SHP77 (cell line): ENCODE measurements at regions not wholly inside any gene's neighbourhood (a gene's known extent, or its start where the extent isn't known, plus 50 kb on each side); places are given as distances from the start of the nearest gene placed in this dataset.
A peak's percentile ranks its signal among the peaks of the same experiment; 100 is the strongest.

Source experiments
- DNase-seq, 2 experiments: peaks; one replicate each; lab custom pipeline; 2025; lab: John Stamatoyannopoulos, UW

- DNase-seq, result peak; percentile 25 to 30
Observed at GRCh38 chr5:124583469-124584350, 162.7 kb downstream of the ZNF608 start.

GRCh38 chr5:124582561-124582840 lies 163.9 kb downstream of the ZNF608 start:
- DNase-seq, result no peak

DNA sequence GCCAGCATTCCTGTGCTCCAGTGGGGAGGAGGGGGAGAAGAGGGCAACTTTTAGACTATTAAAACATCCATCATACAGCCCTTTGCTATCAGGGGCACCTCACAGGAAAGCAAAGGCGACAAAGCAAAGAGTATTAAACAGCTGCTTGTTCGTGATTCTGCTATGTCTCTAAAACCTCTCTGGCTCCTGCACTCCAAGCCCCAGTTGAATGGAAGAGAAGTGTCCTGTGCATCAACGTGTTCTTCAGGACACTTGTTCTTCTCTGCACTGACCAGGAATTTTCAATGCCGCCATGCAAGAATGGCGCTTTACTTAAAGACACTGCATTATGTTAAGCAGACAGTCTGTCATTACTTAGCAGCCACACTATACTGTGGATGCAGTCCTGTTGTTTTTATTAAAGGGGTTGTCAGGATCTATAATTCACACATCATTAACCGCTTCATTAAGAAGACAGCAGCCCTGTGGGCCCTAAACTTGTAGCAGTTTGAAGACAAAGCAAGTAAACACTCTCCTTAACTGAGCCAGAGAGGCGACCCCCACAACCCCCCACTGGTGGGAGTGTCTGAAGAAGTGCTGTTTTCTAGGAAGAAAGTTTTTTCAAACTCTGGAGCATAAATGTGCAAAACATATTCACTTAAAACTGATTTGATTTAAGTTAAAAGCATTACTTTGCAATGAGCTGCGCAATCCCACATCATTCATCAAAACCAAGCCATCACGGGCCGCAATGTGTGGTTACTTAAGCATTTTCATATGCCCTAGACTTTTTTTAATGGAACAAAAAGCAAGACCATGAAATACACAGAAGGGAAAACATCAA lies 164.5 kb downstream of the ZNF608 start:
- DNase-seq, result no peak

- DNase-seq, result no peak
Observed at GRCh38 chr5:124580925-124581737, 165.3 kb downstream of the ZNF608 start.

- DNase-seq, result no peak
Observed at GRCh38 chr5:124580512-124580911, 165.9 kb downstream of the ZNF608 start.

- DNase-seq, result no peak
Observed at GRCh38 chr5:124576848-124577409, 169.5 kb downstream of the ZNF608 start.

DNA sequence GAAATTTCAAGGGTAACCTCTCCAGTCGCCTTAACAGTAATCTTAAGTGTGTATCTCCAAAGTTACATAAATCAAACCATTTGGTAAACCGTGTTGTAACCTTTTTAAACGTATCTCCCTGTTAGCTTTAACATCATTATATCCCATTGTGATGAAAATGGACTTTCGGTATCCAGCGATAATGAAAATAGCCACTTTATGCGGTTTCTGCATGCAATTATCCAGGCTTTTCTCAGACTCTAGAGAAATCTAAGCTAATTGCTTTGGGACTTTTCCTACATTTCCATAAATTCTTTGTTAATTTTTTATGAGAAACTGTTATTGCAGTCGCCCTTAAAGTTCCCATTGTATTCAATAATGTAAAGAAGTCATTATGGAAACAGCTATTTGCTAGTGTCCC lies 170.7 kb downstream of the ZNF608 start:
- no peak for DNase-seq

- DNase-seq, result peak in 1 of 2 experiments; percentile 9
Observed at GRCh38 chr5:124574521-124575436, 171.7 kb downstream of the ZNF608 start.

DNA sequence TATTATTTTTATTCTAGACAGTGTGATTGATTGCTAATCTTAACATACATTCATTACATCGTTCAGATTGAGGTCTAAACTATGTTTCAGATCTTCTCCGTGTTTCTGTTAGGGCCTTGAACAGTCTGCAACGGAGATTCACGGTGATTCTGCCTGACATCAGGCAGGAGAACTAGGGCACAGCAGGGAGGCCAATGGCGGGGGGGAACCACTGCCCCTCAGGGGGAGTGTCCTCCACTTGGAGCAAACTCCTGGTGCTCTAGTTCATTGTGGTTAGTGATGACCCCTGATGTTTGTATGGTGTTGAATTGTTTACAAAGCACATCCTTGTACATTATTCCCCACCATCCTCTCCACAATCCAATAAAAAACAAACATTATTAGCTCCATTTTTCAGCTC lies 173.5 kb downstream of the ZNF608 start:
- no peak for DNase-seq

GRCh38 chr5:124570285-124571035 lies 176.0 kb downstream of the ZNF608 start:
- DNase-seq, result peak; percentile 63 to 83

GRCh38 chr5:124566875-124567450 lies 179.5 kb downstream of the ZNF608 start:
- DNase-seq, result no peak

- no peak for DNase-seq
Observed at GRCh38 chr5:124561451-124561850, 185.0 kb downstream of the ZNF608 start.

DNA sequence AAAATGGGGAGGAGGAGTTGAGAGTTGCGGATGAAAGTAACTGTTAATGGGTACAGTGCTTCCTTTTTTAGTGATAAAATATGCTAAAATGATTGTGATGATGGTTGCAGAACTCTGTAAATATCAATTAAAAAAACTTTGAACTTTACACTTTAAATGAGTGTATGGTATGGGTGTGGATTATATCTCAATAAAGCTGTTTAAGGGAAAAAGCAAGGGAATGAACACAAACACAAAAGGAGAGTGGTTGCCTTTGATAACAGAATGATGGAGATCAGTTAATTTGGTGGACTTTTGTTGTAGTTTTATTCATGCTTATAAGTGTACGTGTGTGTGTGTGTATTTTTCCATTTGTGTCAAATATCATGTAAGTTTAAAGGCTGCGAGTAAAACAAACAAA lies 186.1 kb downstream of the ZNF608 start:
- DNase-seq, result no peak

DNA sequence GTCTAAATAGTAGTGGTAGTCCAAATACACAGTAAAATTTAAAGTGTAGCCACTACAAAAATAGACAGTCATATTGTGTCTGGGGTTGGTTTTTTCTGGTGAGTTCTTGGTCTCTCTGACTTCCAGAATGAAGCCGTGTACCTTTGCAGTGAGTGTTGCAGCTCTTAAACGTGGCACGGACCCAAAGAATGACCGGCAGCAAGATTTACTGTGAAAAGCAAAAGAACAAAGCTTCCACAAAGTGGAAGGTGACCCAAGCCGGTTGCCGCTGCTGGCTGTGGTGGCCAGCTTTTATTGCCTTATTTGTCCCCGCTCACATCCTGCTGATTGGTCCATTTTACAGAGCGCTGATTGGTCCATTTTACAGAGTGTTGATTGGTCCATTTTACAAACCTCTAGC lies 188.7 kb downstream of the ZNF608 start:
- no peak for DNase-seq

DNA sequence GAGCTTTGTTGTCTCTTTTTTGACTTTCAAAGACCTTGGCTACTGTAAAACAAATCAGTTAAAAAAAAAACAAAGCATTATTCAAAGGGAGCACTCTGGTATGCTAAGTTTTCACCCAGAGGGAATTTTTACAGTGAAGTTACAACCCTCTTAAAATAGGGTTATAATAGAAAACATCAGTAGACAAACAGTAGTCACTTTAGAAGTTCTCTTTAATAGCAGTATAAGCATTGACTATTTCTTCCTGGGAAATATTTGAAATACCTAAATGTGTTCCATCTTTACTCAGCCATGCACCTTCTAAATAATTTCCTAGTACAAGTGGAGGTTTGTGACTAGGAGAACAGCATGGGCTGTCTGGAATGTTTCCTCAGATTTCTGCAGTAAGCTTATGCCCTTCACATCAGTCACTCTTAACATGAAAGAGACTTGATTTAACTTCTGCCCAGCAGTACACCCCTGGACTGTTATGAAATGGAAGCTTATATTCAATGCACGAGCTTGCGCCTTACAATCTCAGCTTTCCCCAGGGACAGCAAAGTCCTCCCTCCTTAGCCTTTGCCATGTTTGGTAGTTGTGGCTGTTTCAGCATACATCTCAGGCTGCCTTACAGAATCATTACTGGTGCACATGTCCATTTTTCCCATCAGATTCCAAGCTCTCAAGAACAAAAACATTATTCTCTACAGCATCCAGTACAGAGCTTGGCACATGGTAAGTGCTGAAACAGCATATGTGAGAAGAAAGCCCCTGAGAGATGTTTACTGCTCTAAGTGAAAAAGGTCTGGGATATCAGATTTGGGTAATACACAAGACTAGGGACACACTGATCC lies 191.5 kb downstream of the ZNF608 start:
- DNase-seq, result no peak

DNA sequence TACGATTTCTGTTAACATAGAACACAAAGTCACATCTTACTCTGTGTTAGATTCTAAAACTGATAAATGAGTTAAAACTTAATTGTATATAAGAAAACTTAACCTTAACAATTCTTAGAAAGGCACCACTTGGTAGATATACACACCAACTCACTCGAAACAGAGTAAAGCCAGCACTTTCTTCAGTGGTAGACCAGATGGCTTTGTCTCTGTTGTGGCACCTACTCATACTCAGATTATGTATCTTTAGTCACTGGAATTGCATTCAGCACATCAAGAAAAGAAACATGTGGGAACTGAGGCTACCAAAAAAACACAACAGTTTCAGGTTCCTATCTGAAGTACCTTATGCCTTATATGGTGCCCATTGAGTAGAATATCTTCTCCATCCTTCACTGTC lies 192.5 kb downstream of the ZNF608 start:
- DNase-seq, result no peak

- no peak for DNase-seq
Observed at GRCh38 chr5:124552526-124552925, 193.9 kb downstream of the ZNF608 start.

- no peak for DNase-seq
Observed at GRCh38 chr5:124551939-124552279, 194.5 kb downstream of the ZNF608 start.

DNA sequence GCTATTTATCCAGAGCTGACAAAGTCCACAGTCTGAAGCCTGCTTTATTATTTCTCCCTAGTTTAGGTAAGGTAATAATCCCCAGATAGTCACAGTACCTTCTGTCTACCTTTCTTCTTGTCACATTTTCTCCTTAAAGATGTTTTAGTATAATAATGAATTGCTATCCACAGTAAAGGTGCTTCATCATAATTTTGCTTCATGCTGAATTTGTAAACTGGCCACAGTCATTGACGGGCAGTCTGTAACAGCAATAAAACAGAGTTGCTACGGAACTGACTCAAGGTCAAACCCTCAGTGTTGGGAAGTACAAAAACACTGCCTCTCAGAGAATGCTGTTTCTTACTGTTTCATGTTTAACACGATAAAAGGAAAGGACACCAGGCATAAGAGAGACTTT lies 195.7 kb downstream of the ZNF608 start:
- no peak for DNase-seq
